K562 (cell line): ENCODE measurements at regions not wholly inside any gene's neighbourhood (a gene's known extent, or its start where the extent isn't known, plus 50 kb on each side); places are given as distances from the start of the nearest gene placed in this dataset.
A peak's percentile ranks its signal among the peaks of the same experiment; 100 is the strongest.

Source experiments
- TF ChIP-seq, protein P1 (sequence below), 2 experiments: IDR thresholded peaks; 2 replicates each; pipeline ENCODE4 v1.6.1; 2011; ENCODE audit warnings: borderline replicate concordance in 1 of 2, control low read depth in 1 of 2, low read depth in 1 of 2, low read length in 1 of 2, mild to moderate bottlenecking in 1 of 2, mixed read lengths in 1 of 2, moderate library complexity in 1 of 2; ENCODE audit not compliant: insufficient read depth in 1 of 2, insufficient read length in 1 of 2, poor library complexity in 1 of 2, severe bottlenecking in 1 of 2; ENCODE audit errors: extremely low read depth in 1 of 2
- TF ChIP-seq, protein P2 (sequence below), 2 experiments: fragments of 450-650 bp; IDR thresholded peaks; 2 replicates each; pipeline ENCODE4 v1.6.1; 2016; ENCODE audit warnings: mild to moderate bottlenecking in 2 of 2, borderline replicate concordance in 1 of 2, low read depth in 1 of 2, moderate library complexity in 1 of 2

DNA sequence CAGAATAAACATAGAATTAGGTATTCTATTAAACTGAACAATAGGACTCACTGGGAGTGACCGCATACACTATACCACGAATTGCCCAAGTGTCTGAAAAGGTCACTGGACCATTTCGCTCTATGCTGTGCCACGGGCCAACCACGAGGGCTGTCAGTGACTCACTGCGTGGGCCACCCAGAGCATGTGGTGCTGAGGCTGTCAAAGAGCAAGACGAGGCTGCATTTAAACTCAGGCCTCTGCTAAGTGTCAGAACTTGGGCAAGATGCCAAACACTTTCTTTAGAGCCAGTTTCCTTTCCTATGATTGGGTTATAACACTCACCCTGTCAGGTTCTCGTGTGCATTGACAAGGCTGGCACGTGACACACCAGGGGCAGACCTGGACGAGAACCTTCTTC, 97.5 kb downstream of the SH3YL1 start (continued):
- TF ChIP-seq, protein P1, sequence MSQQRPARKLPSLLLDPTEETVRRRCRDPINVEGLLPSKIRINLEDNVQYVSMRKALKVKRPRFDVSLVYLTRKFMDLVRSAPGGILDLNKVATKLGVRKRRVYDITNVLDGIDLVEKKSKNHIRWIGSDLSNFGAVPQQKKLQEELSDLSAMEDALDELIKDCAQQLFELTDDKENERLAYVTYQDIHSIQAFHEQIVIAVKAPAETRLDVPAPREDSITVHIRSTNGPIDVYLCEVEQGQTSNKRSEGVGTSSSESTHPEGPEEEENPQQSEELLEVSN (IDR thresholded peaks at IDR 0.05; ENCODE audit: borderline replicate concordance in 1 of 2, extremely low read depth in 1 of 2, insufficient read depth in 1 of 2, insufficient read length in 1 of 2, low read depth in 1 of 2, low read length in 1 of 2, poor library complexity in 1 of 2, severe bottlenecking in 1 of 2): peak in 1 of 2 experiments; percentile 12
- TF ChIP-seq, protein P2, sequence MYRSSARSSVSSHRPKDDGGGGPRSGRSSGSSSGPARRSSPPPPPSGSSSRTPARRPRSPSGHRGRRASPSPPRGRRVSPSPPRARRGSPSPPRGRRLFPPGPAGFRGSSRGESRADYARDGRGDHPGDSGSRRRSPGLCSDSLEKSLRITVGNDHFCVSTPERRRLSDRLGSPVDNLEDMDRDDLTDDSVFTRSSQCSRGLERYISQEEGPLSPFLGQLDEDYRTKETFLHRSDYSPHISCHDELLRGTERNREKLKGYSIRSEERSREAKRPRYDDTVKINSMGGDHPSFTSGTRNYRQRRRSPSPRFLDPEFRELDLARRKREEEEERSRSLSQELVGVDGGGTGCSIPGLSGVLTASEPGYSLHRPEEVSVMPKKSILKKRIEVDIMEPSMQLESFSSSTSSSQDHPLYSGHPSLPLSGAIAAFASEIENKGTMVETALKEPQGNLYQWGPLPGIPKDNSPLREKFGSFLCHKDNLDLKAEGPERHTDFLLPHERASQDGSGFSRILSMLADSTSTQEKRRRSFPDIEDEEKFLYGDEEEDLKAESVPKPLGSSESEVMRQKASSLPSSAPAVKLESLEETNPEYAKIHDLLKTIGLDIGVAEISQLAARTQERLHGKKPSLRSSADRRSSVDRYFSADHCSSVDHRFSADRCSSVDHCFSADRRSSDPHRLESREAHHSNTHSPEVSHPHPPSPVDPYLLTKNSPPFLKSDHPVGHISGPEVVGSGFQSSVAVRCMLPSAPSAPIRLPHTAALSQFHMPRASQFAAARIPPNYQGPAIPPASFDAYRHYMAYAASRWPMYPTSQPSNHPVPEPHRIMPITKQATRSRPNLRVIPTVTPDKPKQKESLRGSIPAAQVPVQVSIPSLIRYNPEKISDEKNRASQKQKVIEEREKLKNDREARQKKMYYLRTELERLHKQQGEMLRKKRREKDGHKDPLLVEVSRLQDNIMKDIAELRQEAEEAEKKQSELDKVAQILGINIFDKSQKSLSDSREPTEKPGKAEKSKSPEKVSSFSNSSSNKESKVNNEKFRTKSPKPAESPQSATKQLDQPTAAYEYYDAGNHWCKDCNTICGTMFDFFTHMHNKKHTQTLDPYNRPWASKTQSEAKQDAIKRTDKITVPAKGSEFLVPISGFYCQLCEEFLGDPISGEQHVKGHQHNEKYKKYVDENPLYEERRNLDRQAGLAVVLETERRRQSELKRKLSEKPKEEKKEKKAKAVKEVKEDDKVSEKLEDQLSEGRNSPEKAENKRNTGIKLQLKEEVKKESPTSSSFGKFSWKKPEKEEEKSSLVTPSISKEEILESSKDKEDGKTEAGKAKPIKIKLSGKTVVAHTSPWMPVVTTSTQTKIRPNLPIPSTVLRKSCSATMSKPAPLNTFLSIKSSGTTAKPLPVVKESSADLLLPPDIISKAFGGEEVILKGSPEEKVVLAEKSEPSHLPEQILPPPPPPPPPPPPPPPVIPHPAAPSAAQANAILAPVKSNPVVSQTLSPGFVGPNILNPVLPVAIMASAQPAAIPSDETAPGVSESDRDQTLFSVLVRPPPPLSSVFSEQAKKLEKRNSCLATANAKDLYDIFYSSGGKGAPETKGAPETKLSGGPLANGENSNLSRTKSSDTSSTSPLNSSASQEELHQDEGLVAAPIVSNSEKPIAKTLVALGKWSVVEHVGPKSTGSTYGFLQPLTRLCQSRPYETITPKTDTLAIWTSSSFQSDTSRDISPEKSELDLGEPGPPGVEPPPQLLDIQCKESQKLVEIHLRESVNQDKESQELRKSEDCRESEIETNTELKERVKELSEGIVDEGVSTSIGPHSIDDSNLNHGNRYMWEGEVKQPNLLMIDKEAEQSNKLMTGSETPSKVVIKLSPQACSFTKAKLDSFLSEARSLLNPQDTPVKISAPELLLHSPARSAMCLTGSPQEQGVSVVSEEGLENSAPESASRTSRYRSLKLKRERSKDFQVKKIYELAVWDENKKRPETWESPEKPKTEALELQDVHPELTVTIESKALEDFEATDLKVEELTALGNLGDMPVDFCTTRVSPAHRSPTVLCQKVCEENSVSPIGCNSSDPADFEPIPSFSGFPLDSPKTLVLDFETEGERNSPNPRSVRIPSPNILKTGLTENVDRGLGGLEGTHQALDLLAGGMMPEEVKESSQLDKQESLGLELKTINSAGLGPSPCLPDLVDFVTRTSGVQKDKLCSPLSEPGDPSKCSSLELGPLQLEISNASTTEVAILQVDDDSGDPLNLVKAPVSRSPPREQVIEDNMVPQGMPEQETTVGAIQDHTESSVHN (IDR thresholded peaks at IDR 0.05; ENCODE audit: borderline replicate concordance in 1 of 2, low read depth in 1 of 2): no peak
